ENCODE measurements at regions not wholly inside any gene's neighbourhood (a gene's known extent, or its start where the extent isn't known, plus 50 kb on each side); places are given as distances from the start of the nearest gene placed in this dataset.
"Not testable (repeated sequence)": the region's sequence is repeated elsewhere in the genome, so short reads cannot be mapped to it uniquely, and the experiment has no call there.

DNA sequence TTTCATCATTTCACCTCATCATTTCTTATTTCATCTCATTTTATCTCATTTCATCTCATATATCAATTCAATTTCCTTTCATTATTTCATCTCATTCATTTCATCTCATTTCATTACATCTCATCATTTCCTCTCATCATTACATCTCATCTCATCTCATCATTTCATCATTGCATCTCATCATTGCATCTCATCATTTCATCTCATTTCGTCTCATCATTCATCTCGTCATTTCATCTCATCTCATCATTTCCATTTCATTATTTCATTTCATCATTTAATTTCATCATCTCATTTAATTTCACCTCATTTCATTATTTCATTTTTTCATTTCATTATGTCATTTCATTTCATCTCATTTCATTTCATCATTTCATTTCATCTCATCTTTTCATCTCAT is 168.5 kb upstream of the FAM72C start:
- H3K4me2 ChIP-seq (ENCODE audit: low read length); H3K9ac ChIP-seq (ENCODE audit: low read depth, low read length): not testable (repeated sequence)

DNA sequence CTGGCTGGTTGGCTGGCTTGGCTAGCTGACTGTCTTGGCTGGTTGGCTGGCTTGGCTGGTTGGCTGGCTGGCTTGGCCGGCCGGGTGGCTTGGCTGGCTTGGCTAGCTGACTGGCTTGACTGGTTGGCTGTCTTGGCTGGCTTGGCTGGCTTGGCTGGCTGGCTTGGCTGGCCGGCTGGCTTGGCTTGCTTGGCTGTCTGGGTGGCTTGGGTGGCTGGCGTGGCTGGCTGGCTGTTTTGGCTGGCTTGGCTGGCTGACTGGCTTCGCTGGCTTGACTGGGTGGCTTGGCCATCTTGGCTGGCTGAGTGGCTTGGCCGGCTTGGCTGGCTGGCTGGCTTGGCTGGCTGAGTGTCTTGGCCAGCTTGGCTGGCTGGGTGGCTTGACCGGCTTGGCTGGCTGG is 133.2 kb upstream of the FAM72C start:
- not testable (repeated sequence) for H3K4me2 ChIP-seq (ENCODE audit: low read length); H3K36me3 ChIP-seq (ENCODE audit: insufficient read depth, low read length); H3K27me3 ChIP-seq (ENCODE audit: control insufficient read depth, insufficient read depth, low read length); H3K9me3 ChIP-seq (replicated peaks; ENCODE audit: low read length); H3K9ac ChIP-seq (ENCODE audit: low read depth, low read length); H3K4me3 ChIP-seq (ENCODE audit: low read length); H3K4me1 ChIP-seq (ENCODE audit: control insufficient read depth, insufficient read depth, low read length)

More for the DNA sequence above, 168.5 kb upstream of the FAM72C start:
- not testable (repeated sequence) for H3K27me3 ChIP-seq (ENCODE audit: control insufficient read depth, insufficient read depth, low read length); H3K36me3 ChIP-seq (ENCODE audit: insufficient read depth, low read length); H3K9me3 ChIP-seq (replicated peaks; ENCODE audit: low read length); H3K4me1 ChIP-seq (ENCODE audit: control insufficient read depth, insufficient read depth, low read length); H3K4me3 ChIP-seq (ENCODE audit: low read length)

GRCh38 chr1:144104000-144104677 is 132.4 kb upstream of the FAM72C start:
- H3K36me3 ChIP-seq (ENCODE audit: insufficient read depth, low read length); H3K4me1 ChIP-seq (ENCODE audit: control insufficient read depth, insufficient read depth, low read length); H3K9me3 ChIP-seq (replicated peaks; ENCODE audit: low read length); H3K9ac ChIP-seq (ENCODE audit: low read depth, low read length); H3K27me3 ChIP-seq (ENCODE audit: control insufficient read depth, insufficient read depth, low read length); H3K4me3 ChIP-seq (ENCODE audit: low read length); H3K4me2 ChIP-seq (ENCODE audit: low read length): not testable (repeated sequence)

- not testable (repeated sequence) for H3K9me3 ChIP-seq (replicated peaks; ENCODE audit: low read length); H3K4me2 ChIP-seq (ENCODE audit: low read length); H3K4me3 ChIP-seq (ENCODE audit: low read length); H3K27me3 ChIP-seq (ENCODE audit: control insufficient read depth, insufficient read depth, low read length); H3K4me1 ChIP-seq (ENCODE audit: control insufficient read depth, insufficient read depth, low read length); H3K9ac ChIP-seq (ENCODE audit: low read depth, low read length); H3K36me3 ChIP-seq (ENCODE audit: insufficient read depth, low read length)
These were observed 131.5 kb upstream of the FAM72C start for GRCh38 chr1:144103156-144103880.

GRCh38 chr1:144102046-144102745 is 130.4 kb upstream of the FAM72C start:
- H3K4me2 ChIP-seq (ENCODE audit: low read length); H3K27me3 ChIP-seq (ENCODE audit: control insufficient read depth, insufficient read depth, low read length); H3K36me3 ChIP-seq (ENCODE audit: insufficient read depth, low read length); H3K4me3 ChIP-seq (ENCODE audit: low read length); H3K9ac ChIP-seq (ENCODE audit: low read depth, low read length); H3K4me1 ChIP-seq (ENCODE audit: control insufficient read depth, insufficient read depth, low read length); H3K9me3 ChIP-seq (replicated peaks; ENCODE audit: low read length): not testable (repeated sequence)

DNA sequence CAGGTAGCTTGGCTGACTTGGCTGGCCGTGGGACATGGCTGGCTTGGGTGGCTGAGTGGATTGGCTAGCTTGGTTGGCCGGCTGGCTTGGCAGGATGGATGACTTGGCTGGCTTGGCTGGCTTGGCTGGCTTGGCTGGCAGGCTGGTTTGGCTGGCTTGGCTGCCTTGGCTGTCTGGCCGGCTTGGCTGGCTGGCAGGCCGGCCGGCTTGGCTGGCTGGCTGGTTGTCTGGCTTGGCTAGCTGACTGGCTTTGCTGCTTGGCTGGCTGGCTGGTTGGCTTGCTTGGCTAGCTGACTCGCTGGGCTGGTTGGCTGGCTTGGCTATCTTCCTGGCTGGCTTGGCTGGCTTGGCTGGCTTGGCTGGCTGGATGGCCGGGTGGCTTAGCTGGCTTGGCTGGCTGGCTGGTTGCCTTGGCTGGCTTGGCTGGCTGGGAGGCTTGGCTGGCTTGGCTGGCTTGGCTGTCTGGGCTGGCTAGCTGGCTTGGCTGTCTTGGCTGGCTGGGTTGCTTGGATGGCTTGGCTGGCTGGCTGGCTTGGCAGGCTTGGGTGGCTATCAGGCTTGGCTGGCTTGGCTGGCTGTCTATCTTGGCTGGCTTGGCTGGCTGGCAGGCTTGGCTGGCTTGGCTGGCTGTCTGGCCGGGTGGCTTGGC is 129.7 kb upstream of the FAM72C start:
- Histone ChIP-seq H3K9me3 (replicated peaks; ENCODE audit: low read length) (no peaks in the 10 kb centered on the region), H3K4me1 (ENCODE audit: control insufficient read depth, insufficient read depth, low read length) (no peaks in the 10 kb centered on the region), H3K4me3 (ENCODE audit: low read length) (no peak overlapping the region), H3K36me3 (ENCODE audit: insufficient read depth, low read length) (no peaks in the 10 kb centered on the region), H3K27me3 (ENCODE audit: control insufficient read depth, insufficient read depth, low read length) (no peaks in the 10 kb centered on the region), H3K9ac (ENCODE audit: low read depth, low read length) (no peak overlapping the region), H3K4me2 (ENCODE audit: low read length) (no peak overlapping the region)

GRCh38 chr1:144077167-144077841 is 105.5 kb upstream of the FAM72C start:
- H3K9ac ChIP-seq (ENCODE audit: low read depth, low read length); H3K27me3 ChIP-seq (ENCODE audit: control insufficient read depth, insufficient read depth, low read length); H3K4me3 ChIP-seq (ENCODE audit: low read length); H3K4me1 ChIP-seq (ENCODE audit: control insufficient read depth, insufficient read depth, low read length); H3K9me3 ChIP-seq (replicated peaks; ENCODE audit: low read length); H3K36me3 ChIP-seq (ENCODE audit: insufficient read depth, low read length): not testable (repeated sequence)
- H3K4me2 ChIP-seq (ENCODE audit: low read length): peak overlapping the region; percentile 47

GRCh38 chr1:144076646-144077045 is 104.9 kb upstream of the FAM72C start:
- not testable (repeated sequence) for H3K9me3 ChIP-seq (replicated peaks; ENCODE audit: low read length); H3K4me3 ChIP-seq (ENCODE audit: low read length)

DNA sequence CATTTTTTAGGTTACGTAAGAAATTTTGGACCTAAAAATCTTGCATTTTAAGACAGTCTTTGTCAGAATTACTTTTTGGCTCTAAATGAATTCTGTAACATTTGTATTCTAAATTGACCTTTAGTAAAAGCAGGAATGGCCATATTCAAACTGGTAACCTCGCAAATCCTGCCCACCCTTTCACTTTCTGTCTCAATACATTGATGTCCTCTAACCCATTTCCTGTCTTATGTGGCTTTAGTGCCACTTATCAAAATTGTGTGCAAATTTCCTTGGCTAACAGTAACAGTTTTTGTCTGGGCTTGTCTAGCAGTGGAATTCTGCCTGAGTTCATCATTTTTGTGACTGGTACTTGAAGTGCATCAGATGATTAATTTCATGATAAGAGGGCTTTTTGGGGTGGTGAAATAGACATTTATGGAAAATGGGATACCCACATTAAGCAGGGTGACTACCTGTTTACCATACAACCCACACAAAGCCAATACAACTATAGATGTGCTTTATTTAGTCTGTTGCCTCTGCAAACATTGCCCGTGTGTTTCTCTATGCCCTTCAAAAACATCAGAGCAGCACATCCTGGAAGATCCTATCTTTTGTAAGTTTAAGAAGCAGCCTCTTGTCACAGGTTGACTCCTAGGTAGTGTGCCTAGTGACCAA is 98.7 kb upstream of the FAM72C start:
- not testable (repeated sequence) for H3K27me3 ChIP-seq (ENCODE audit: control insufficient read depth, insufficient read depth, low read length); H3K4me2 ChIP-seq (ENCODE audit: low read length); H3K36me3 ChIP-seq (ENCODE audit: insufficient read depth, low read length)

More at GRCh38 chr1:144076646-144077045, 104.9 kb upstream of the FAM72C start:
- H3K9ac ChIP-seq (ENCODE audit: low read depth, low read length); H3K4me1 ChIP-seq (ENCODE audit: control insufficient read depth, insufficient read depth, low read length); H3K36me3 ChIP-seq (ENCODE audit: insufficient read depth, low read length); H3K4me2 ChIP-seq (ENCODE audit: low read length); H3K27me3 ChIP-seq (ENCODE audit: control insufficient read depth, insufficient read depth, low read length): not testable (repeated sequence)

GRCh38 chr1:144067042-144067441 is 95.3 kb upstream of the FAM72C start:
- not testable (repeated sequence) for H3K9ac ChIP-seq (ENCODE audit: low read depth, low read length); H3K27me3 ChIP-seq (ENCODE audit: control insufficient read depth, insufficient read depth, low read length)

More for the DNA sequence above, 98.7 kb upstream of the FAM72C start:
- not testable (repeated sequence) for H3K4me1 ChIP-seq (ENCODE audit: control insufficient read depth, insufficient read depth, low read length); H3K9ac ChIP-seq (ENCODE audit: low read depth, low read length); H3K9me3 ChIP-seq (replicated peaks; ENCODE audit: low read length); H3K4me3 ChIP-seq (ENCODE audit: low read length)

More at GRCh38 chr1:144067042-144067441, 95.3 kb upstream of the FAM72C start:
- not testable (repeated sequence) for H3K36me3 ChIP-seq (ENCODE audit: insufficient read depth, low read length); H3K4me2 ChIP-seq (ENCODE audit: low read length); H3K9me3 ChIP-seq (replicated peaks; ENCODE audit: low read length); H3K4me3 ChIP-seq (ENCODE audit: low read length); H3K4me1 ChIP-seq (ENCODE audit: control insufficient read depth, insufficient read depth, low read length)

Measured in skeletal muscle satellite cell (primary cell).